ENCODE measurements at regions not wholly inside any gene's neighbourhood (a gene's known extent, or its start where the extent isn't known, plus 50 kb on each side); places are given as distances from the start of the nearest gene placed in this dataset.

DNA sequence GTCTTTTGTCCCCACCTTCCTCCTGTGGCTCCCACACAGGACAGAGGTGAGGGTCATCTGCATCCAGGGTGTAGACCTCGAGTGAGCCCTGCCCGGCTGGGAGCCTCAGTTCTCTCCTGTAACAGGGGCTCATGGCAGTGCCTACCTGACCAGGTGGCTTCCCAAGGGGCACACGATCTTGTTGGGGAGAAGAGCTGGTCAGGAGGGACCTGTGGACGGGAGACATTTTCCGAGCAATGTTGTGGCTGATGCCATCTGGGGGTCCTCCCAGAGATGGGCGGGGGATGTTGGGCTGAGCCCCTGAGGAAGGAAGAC is 51.9 kb downstream of the CEBPB start:
- TF ChIP-seq, protein P1, sequence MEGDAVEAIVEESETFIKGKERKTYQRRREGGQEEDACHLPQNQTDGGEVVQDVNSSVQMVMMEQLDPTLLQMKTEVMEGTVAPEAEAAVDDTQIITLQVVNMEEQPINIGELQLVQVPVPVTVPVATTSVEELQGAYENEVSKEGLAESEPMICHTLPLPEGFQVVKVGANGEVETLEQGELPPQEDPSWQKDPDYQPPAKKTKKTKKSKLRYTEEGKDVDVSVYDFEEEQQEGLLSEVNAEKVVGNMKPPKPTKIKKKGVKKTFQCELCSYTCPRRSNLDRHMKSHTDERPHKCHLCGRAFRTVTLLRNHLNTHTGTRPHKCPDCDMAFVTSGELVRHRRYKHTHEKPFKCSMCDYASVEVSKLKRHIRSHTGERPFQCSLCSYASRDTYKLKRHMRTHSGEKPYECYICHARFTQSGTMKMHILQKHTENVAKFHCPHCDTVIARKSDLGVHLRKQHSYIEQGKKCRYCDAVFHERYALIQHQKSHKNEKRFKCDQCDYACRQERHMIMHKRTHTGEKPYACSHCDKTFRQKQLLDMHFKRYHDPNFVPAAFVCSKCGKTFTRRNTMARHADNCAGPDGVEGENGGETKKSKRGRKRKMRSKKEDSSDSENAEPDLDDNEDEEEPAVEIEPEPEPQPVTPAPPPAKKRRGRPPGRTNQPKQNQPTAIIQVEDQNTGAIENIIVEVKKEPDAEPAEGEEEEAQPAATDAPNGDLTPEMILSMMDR (IDR thresholded peaks at IDR 0.05) = no peak
- H3K4me1 Mint-ChIP-seq (ENCODE audit: low read depth) = peaks cover 41% of the 10 kb centered on the region
- no peak overlapping the region for H3K4me3 Mint-ChIP-seq
- H3K27me3 Mint-ChIP-seq (ENCODE audit: insufficient read depth) = peaks cover 5% of the 10 kb centered on the region
- H3K9me3 Mint-ChIP-seq = no peaks in the 10 kb centered on the region
- H3K27ac Mint-ChIP-seq = no peak overlapping the region
- no peak for DNase-seq
- no peaks in the 10 kb centered on the region for H3K36me3 Mint-ChIP-seq (ENCODE audit: low read depth)

DNA sequence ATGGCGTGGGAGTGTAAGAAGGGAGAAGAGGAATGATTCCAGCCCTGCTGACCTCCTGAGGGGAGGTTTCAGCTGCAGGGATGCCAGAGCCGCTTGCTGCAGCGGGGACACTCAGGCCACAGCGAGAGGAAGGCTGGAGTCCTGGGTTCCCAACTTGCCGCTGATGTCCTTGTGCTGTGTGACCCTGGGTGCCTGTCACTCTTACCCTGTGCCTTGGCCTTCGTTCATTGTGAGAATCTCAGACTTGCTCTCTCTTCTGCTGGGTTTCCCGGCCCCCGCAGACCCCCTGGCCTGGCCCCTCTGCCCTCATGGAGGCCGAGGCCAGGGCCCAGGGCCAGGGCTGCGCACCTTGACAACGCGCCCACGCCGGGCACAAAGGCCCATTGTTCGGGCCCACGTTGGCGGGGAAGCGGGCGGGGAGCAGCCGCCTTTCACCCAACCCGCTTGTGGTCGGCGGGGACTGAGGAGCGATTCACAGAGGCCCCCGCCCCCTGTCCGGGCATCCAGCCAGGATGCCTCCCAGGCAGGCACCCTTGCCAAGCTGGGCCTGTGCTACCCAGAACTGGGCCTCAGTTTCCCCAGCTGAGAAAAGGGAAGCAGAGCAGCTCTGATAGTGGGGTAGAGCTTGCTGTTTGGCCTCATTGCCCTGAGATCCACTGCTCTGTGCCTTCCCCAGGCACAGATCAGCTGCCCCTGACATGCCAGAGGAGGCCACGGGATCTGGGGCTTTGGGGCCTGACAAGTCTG is 52.4 kb downstream of the CEBPB start:
- Mint-ChIP-seq H3K4me1 (ENCODE audit: low read depth) (peaks cover 46% of the 10 kb centered on the region), H3K27me3 (ENCODE audit: insufficient read depth) (peaks cover 5% of the 10 kb centered on the region), H3K4me3 (no peak overlapping the region), H3K9me3 (no peaks in the 10 kb centered on the region), H3K36me3 (ENCODE audit: low read depth) (no peaks in the 10 kb centered on the region), H3K27ac (no peak overlapping the region)
- TF ChIP-seq, protein P1 (IDR thresholded peaks at IDR 0.05) = no peak
- DNase-seq = no peak

GRCh38 chr20:50243610-50244351 is 53.2 kb downstream of the CEBPB start:
- H3K27me3 Mint-ChIP-seq (ENCODE audit: insufficient read depth) = peaks cover 3% of the 10 kb centered on the region
- no peak for DNase-seq
- TF ChIP-seq, protein P1 (IDR thresholded peaks at IDR 0.05) = no peak
- no peaks in the 10 kb centered on the region for H3K9me3 Mint-ChIP-seq
- H3K4me3 Mint-ChIP-seq = no peak overlapping the region
- no peaks in the 10 kb centered on the region for H3K36me3 Mint-ChIP-seq (ENCODE audit: low read depth)
- H3K4me1 Mint-ChIP-seq (ENCODE audit: low read depth) = peaks cover 54% of the 10 kb centered on the region
- peak overlapping the region; percentile 7; the same call in 1 of the 2 replicates for H3K27ac Mint-ChIP-seq

- H3K36me3 Mint-ChIP-seq (ENCODE audit: low read depth) = no peaks in the 10 kb centered on the region
- H3K9me3 Mint-ChIP-seq = no peaks in the 10 kb centered on the region
- H3K4me1 Mint-ChIP-seq (ENCODE audit: low read depth) = peaks cover 61% of the 10 kb centered on the region
- H3K27ac Mint-ChIP-seq = peak overlapping the region; percentile 86
- no peak overlapping the region for H3K4me3 Mint-ChIP-seq
- peaks cover 3% of the 10 kb centered on the region for H3K27me3 Mint-ChIP-seq (ENCODE audit: insufficient read depth)
- DNase-seq = no peak
- TF ChIP-seq, protein P1 (IDR thresholded peaks at IDR 0.05) = no peak
Observed at GRCh38 chr20:50244352-50245149, 53.9 kb downstream of the CEBPB start.

DNA sequence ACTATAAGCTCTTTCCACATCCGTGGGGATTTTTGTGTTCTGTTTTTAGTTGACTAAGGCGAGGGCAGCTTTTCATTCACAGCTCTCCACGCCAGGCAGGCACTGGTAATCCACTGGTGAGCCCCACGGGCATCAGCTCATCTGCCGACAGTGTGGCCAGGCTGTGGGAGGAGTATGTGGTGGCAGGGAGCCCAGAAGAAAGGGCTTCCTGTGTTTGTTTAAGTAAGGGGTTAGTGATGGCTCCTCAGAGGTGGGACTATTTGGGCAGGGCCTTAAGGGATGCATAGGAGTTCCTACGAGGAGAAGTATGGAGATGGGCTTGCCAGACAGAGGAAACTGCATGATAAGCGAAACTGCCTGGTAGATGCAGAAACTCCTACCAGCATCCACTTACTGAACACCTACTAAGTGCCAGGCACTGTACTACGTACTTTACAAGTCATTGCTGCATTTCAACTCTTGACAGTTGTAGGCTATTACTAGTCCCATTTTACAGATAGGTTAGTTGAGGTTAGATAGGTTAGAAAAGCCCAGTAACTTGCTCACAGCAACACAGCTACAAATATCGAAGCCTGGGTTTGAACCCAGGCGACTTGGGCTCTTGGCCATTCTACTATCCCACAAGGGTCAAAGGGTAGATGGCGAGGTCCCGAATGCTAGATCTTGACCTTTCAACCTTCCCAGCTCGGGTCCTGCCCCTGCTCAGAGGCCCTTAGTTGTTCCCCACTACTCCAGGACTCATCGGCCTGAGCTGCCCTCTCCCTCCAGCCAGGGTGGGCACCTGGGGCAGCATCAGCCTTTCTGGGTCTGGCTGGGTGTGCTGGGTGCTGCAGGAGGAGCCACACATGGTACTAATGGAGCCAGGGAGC is 55.1 kb downstream of the CEBPB start:
- Mint-ChIP-seq H3K27me3 (ENCODE audit: insufficient read depth) (peaks cover 3% of the 10 kb centered on the region), H3K36me3 (ENCODE audit: low read depth) (no peaks in the 10 kb centered on the region), H3K9me3 (no peaks in the 10 kb centered on the region), H3K4me3 (peak overlapping the region; percentile 47), H3K27ac (peak overlapping the region; percentile 86), H3K4me1 (ENCODE audit: low read depth) (peaks cover 64% of the 10 kb centered on the region)
- DNase-seq = peak; percentile 85
- TF ChIP-seq, protein P1 (IDR thresholded peaks at IDR 0.05) = no peak

Data from HFFc6 (cell line).